HL-60 (cell line): ENCODE measurements at regions not wholly inside any gene's neighbourhood (a gene's known extent, or its start where the extent isn't known, plus 50 kb on each side); places are given as distances from the start of the nearest gene placed in this dataset.

Source experiments
- DNase-seq, 2 experiments: peaks; one replicate each; pipeline ENCODE4 v3.0.0-alpha.2; 2010 to 2020; ENCODE audit warnings: low read depth in 1 of 2, low spot score in 1 of 2
- H3K27ac ChIP-seq: fragments of 250-450 bp; sonication (Bioruptor Pico); replicated peaks from 2 replicates; pipeline ENCODE4 v1.5.1; 2020; ENCODE audit warnings: mild to moderate bottlenecking, moderate library complexity
- H3K27me3 ChIP-seq: fragments of 250-450 bp; sonication (Bioruptor Pico); 2 replicates; pipeline ENCODE4 v1.5.1; 2021; ENCODE audit warnings: mild to moderate bottlenecking, moderate library complexity; ENCODE audit not compliant: insufficient read depth, poor library complexity, severe bottlenecking
- H3K4me3 ChIP-seq: replicated peaks from 2 replicates; pipeline ENCODE4 v1.5.1; 2011; ENCODE audit warnings: mild to moderate bottlenecking, control low read depth, low read length; ENCODE audit not compliant: insufficient read depth
- CTCF ChIP-seq: IDR thresholded peaks from one replicate; pipeline ENCODE4 v1.5.1; 2011; ENCODE audit warnings: low read length, control low read depth, inconsistent platforms; ENCODE audit not compliant: insufficient read depth
- GABPA ChIP-seq: IDR thresholded peaks from 2 replicates; pipeline ENCODE4 v1.6.1; 2012; ENCODE audit warnings: low read depth
- POLR2AphosphoS5 ChIP-seq: IDR thresholded peaks from 2 replicates; pipeline ENCODE4 v1.6.1; 2012; ENCODE audit warnings: low read depth
- REST ChIP-seq: IDR thresholded peaks from 2 replicates; pipeline ENCODE4 v1.6.1; 2012; ENCODE audit warnings: low read depth; ENCODE audit not compliant: insufficient replicate concordance
- SPI1 ChIP-seq: IDR thresholded peaks from 2 replicates; pipeline ENCODE4 v1.6.1; 2012; ENCODE audit warnings: low read depth, mild to moderate bottlenecking, borderline replicate concordance

DNA sequence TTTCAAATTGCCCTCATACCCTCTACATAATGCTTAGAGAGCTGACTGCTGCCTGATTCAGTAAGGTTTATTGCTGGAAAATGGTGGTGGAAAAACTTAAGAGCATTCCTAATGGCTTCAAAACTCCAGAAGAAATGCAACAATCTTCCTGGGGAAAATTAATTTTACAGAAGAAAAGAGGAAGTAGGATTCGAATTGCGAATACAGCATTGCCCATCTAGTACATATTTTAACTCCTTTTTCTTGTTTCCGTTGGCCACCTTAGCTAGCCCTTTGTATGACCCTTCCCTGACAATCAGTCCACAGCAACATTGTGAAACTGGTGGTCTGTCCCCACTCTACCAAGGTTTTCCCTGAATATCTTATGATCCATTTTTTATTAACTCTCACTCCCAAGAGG lies 224.7 kb downstream of the MTX2 start:
- Histone ChIP-seq H3K27ac (no peak overlapping the region), H3K4me3 (no peak overlapping the region), H3K27me3 (peaks cover 30% of the 10 kb centered on the region)
- DNase-seq = no peak
- TF ChIP-seq SPI1 (peak; percentile 73; the same call in 1 of the 2 replicates), GABPA (no peak), REST (no peak), CTCF (no peak), POLR2AphosphoS5 (no peak)

- peaks cover 27% of the 10 kb centered on the region for H3K27me3 ChIP-seq
- no peak overlapping the region for H3K27ac ChIP-seq
- peak in 1 of 2 experiments; percentile 70 for DNase-seq
- no peak overlapping the region for H3K4me3 ChIP-seq
- TF ChIP-seq REST (no peak), SPI1 (peak; percentile 46; the same call in 1 of the 2 replicates), GABPA (no peak), POLR2AphosphoS5 (peak; percentile 51; the same call in 1 of the 2 replicates), CTCF (no peak)
These were observed 225.7 kb downstream of the MTX2 start for GRCh38 chr2:176494949-176495353.

DNA sequence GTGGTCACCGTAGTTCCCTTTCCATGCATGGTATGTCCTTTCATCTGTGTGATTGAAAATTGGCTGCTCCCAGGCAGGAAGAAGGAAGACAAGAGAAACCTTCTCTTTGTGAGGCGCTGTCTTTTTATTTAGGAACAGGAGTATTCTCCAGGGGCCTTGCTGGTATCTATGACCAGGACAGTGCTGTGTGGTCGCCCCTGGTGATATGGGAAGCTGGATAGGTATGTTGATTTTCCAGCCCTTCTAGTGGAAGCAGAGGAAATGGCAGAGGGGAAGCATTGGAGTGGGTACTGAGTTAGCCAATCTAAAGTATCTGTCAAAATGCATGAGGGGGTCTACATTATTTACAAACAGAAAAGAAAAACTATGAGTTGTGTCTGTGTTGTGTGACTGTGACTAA lies 226.6 kb downstream of the MTX2 start:
- TF ChIP-seq CTCF = no peak
- no peak for TF ChIP-seq GABPA
- TF ChIP-seq SPI1 = no peak
- TF ChIP-seq REST = no peak
- TF ChIP-seq POLR2AphosphoS5 = no peak
- H3K27me3 ChIP-seq = peaks cover 32% of the 10 kb centered on the region
- no peak for DNase-seq
- H3K4me3 ChIP-seq = no peak overlapping the region
- no peak overlapping the region for H3K27ac ChIP-seq
